Astrocyte of the spinal cord (primary cell): ENCODE measurements at regions not wholly inside any gene's neighbourhood (a gene's known extent, or its start where the extent isn't known, plus 50 kb on each side); places are given as distances from the start of the nearest gene placed in this dataset.

Experiments
- DNase-seq: peaks from one replicate; pipeline ENCODE4 v3.0.0; 2011; ENCODE audit warnings: low read depth, low spot score
- H3K4me3 ChIP-seq: 2 replicates; pipeline ENCODE4 v1.5.1; 2011; ENCODE audit warnings: low read depth, mild to moderate bottlenecking, low read length, moderate library complexity
- in situ Hi-C: cut with HindIII; loops from 2 replicates; pipeline ENCODE4 v1.10.0; 2017; ENCODE audit warnings: low sequenced_read_pairs
- TF ChIP-seq, protein P1 (sequence below): IDR thresholded peaks from 2 replicates; pipeline ENCODE4 v1.5.1; 2012; ENCODE audit warnings: low read depth, mild to moderate bottlenecking, low read length, inconsistent platforms

DNA sequence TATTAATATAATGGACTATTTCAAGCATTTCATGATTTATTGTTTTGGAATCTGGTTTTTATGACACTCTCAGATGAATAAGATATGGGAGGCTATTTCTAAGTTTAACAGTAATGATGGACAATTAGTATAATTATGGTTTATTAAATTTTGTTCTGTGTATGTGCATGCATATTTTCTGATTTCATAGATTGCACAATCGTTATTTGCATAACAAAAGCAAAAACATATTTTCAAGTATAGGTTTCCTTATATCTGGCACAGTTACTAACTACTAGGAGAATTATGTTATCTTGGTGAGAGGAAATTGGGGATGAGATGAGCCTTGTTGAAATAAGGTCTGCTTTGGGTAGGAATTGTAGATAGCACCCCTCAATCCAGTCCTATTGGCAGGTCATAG, 413.1 kb downstream of the MCTP2 start:
- no peak overlapping the region for H3K4me3 ChIP-seq
- in situ Hi-C loops: no loop called here
- TF ChIP-seq, protein P1, sequence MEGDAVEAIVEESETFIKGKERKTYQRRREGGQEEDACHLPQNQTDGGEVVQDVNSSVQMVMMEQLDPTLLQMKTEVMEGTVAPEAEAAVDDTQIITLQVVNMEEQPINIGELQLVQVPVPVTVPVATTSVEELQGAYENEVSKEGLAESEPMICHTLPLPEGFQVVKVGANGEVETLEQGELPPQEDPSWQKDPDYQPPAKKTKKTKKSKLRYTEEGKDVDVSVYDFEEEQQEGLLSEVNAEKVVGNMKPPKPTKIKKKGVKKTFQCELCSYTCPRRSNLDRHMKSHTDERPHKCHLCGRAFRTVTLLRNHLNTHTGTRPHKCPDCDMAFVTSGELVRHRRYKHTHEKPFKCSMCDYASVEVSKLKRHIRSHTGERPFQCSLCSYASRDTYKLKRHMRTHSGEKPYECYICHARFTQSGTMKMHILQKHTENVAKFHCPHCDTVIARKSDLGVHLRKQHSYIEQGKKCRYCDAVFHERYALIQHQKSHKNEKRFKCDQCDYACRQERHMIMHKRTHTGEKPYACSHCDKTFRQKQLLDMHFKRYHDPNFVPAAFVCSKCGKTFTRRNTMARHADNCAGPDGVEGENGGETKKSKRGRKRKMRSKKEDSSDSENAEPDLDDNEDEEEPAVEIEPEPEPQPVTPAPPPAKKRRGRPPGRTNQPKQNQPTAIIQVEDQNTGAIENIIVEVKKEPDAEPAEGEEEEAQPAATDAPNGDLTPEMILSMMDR: no peak
- DNase-seq: no peak

DNA sequence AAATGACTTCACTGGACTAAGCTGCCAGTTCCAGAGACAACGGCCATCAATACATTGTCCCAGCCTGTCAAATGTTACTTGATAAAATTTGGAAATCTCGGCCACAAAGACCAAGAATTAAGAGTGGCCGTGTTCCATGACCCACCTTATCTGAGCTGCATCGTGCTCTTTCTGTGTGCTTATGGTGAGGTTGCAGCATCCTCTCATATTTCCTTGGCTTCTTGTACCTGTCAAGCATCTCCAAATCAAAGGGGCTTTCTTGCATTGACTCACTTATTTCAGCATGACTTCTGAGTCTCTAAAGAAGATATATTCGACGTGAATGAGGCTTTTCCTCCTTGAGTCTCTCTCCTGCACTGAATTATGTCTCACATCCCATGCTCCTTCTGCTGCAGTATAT, 421.7 kb downstream of the MCTP2 start:
- TF ChIP-seq, protein P1: no peak
- in situ Hi-C loops: no loop called here
- DNase-seq: no peak
- no peak overlapping the region for H3K4me3 ChIP-seq

DNA sequence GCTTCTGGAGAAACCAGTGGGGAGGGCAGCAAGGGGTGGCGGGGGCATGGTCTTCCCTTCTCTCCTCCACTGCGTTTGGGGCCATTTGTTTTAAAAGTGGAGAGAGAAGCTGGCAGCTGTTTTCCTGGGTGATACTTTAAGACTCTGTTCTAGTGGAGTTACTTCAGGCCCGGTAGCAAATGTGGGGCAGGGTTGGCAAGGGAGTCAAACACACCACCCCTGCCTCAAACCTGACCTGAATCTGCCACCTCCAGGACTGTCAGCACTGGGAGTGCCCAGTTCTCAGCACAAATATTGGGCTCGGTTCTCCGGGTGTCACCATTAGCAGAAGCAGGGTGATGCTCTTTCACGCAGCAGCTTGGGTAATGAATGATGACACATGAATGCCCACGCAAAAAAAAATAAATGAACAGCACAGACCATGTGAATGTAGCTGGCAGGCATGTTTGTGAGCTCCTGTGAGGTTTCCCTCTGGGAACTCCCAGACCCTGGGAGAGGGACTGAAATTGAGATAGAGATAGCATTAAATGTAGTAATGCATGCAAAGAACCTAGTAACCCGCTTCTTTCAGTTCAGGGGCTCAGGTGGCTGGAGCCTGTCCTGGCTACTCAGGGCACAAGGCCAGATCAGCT, 424.0 kb downstream of the MCTP2 start:
- TF ChIP-seq, protein P1: no peak
- in situ Hi-C loops: no loop called here
- H3K4me3 ChIP-seq: no peak overlapping the region
- no peak for DNase-seq

DNA sequence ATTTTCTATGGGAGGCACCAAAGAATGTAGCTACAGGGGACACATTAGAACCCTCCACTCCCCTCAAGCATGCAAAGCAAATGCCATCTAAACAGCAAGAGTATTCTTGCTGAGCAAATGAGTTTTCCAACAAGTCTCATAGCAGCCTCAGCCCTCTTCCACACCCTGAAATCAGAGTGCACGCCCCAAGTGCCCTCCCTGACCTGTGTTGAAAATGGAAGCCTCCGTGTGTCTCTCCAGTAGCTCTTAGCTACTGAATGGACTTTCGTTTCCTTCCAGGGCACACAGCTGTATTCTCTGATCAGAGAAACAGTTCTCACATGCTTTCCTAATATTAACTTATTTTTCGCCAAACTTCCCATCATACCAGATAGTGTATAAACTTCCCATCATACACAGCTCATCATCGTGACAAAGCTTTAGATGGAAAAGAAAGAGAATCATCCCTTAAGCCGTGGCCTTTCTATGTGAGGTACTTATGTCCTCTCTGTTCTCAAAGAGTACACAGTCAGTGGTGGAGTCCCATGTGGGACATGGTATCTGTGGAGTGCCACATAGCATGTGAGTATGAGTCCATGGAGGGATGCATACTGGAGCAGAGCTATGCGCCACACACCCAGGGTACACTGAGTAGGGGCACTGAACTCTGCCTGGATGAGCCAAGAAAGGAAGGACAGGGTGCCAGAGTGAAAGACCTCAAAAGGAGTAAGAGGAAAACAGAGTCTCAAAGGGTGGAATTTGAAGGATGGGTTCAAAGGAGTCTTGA, 434.5 kb downstream of the MCTP2 start:
- in situ Hi-C loops: no loop called here
- TF ChIP-seq, protein P1: no peak
- no peak overlapping the region for H3K4me3 ChIP-seq
- no peak for DNase-seq

DNA sequence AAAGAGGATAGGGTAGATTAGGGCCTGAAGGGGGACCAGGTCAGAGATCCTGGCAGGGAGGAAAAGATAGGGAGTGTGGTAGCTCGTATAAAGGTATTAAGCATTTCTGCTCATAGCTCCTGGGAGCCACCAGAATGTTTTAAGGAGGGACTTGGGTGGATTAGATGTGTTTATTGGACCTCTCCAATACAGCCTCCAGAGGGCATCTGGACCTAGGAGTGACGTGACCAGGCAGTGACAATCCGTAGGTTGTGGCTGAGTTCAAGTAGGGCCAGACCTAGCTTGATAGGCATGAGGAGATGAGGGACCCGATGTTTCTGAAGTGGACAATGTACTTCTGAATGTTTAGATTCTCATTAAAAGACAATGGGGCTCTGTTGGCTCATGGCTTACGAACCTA, 435.2 kb downstream of the MCTP2 start:
- no peak for DNase-seq
- in situ Hi-C loops: no loop called here

DNA sequence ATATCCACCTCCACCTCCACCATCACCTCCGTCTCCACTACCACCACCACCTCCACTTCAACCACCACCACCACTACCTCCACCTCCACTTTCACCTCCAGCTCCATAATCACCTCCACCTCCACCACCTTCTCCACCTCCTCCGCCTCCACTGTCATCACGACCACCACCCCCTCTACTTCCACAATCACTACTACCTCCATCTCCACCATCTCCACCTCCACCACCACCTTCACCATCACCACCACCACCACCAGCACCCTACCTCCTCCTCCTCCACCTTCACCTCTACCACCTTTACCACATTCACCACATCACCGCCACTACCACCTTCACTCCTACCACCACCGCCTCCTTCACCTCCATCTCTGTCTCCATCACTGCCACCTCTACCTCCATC, 435.7 kb downstream of the MCTP2 start:
- no peak for DNase-seq
- in situ Hi-C loops: no loop called here
- TF ChIP-seq, protein P1: no peak
- H3K4me3 ChIP-seq: no peak overlapping the region

More for the DNA sequence above, 435.2 kb downstream of the MCTP2 start:
- TF ChIP-seq, protein P1: no peak
- no peak overlapping the region for H3K4me3 ChIP-seq
